ENCODE measurements at regions not wholly inside any gene's neighbourhood (a gene's known extent, or its start where the extent isn't known, plus 50 kb on each side); places are given as distances from the start of the nearest gene placed in this dataset.

GRCh38 chr2:12795851-12796250 lies 79.1 kb downstream of the TRIB2 start:
- no peak for DNase-seq (ENCODE audit: low spot score, unreplicated experiment)
- Mint-ChIP-seq H3K27ac (no peak overlapping the region), H3K9me3 (ENCODE audit: low read depth) (peaks cover 8% of the 10 kb centered on the region), H3K36me3 (ENCODE audit: insufficient read depth) (no peaks in the 10 kb centered on the region), H3K4me1 (ENCODE audit: low read depth) (no peaks in the 10 kb centered on the region), H3K4me3 (ENCODE audit: low read depth) (no peak overlapping the region), H3K27me3 (no peaks in the 10 kb centered on the region)
- TF ChIP-seq CTCF (IDR thresholded peaks at IDR 0.05; ENCODE audit: unreplicated experiment) = no peak

GRCh38 chr2:12796657-12797056 lies 79.9 kb downstream of the TRIB2 start:
- H3K9me3 Mint-ChIP-seq (ENCODE audit: low read depth) = peaks cover 13% of the 10 kb centered on the region
- no peak overlapping the region for H3K4me3 Mint-ChIP-seq (ENCODE audit: low read depth)
- no peak for DNase-seq (ENCODE audit: low spot score, unreplicated experiment)
- no peak for TF ChIP-seq CTCF (IDR thresholded peaks at IDR 0.05; ENCODE audit: unreplicated experiment)
- H3K36me3 Mint-ChIP-seq (ENCODE audit: insufficient read depth) = no peaks in the 10 kb centered on the region
- no peaks in the 10 kb centered on the region for H3K4me1 Mint-ChIP-seq (ENCODE audit: low read depth)
- H3K27me3 Mint-ChIP-seq = no peaks in the 10 kb centered on the region
- H3K27ac Mint-ChIP-seq = no peak overlapping the region

- Mint-ChIP-seq H3K4me3 (ENCODE audit: low read depth) (no peak overlapping the region), H3K27me3 (no peaks in the 10 kb centered on the region), H3K9me3 (ENCODE audit: low read depth) (peaks cover 19% of the 10 kb centered on the region), H3K27ac (no peak overlapping the region), H3K4me1 (ENCODE audit: low read depth) (no peaks in the 10 kb centered on the region), H3K36me3 (ENCODE audit: insufficient read depth) (no peaks in the 10 kb centered on the region)
- no peak for DNase-seq (ENCODE audit: low spot score, unreplicated experiment)
- no peak for TF ChIP-seq CTCF (IDR thresholded peaks at IDR 0.05; ENCODE audit: unreplicated experiment)
Observed at GRCh38 chr2:12797815-12798214, 81.1 kb downstream of the TRIB2 start.

GRCh38 chr2:12803607-12804006 lies 86.9 kb downstream of the TRIB2 start:
- H3K4me3 Mint-ChIP-seq (ENCODE audit: low read depth) = no peak overlapping the region
- TF ChIP-seq CTCF (IDR thresholded peaks at IDR 0.05; ENCODE audit: unreplicated experiment) = no peak
- H3K27me3 Mint-ChIP-seq = no peaks in the 10 kb centered on the region

GRCh38 chr2:12804091-12804856 lies 87.5 kb downstream of the TRIB2 start:
- peaks cover 19% of the 10 kb centered on the region for H3K9me3 Mint-ChIP-seq (ENCODE audit: low read depth)

More at GRCh38 chr2:12803607-12804006, 86.9 kb downstream of the TRIB2 start:
- no peak overlapping the region for H3K27ac Mint-ChIP-seq
- H3K4me1 Mint-ChIP-seq (ENCODE audit: low read depth) = no peaks in the 10 kb centered on the region
- H3K36me3 Mint-ChIP-seq (ENCODE audit: insufficient read depth) = no peaks in the 10 kb centered on the region
- peaks cover 19% of the 10 kb centered on the region for H3K9me3 Mint-ChIP-seq (ENCODE audit: low read depth)
- DNase-seq (ENCODE audit: low spot score, unreplicated experiment) = no peak

More at GRCh38 chr2:12804091-12804856, 87.5 kb downstream of the TRIB2 start:
- no peak for DNase-seq (ENCODE audit: low spot score, unreplicated experiment)
- TF ChIP-seq CTCF (IDR thresholded peaks at IDR 0.05; ENCODE audit: unreplicated experiment) = no peak
- Mint-ChIP-seq H3K27ac (no peak overlapping the region), H3K4me1 (ENCODE audit: low read depth) (no peaks in the 10 kb centered on the region), H3K36me3 (ENCODE audit: insufficient read depth) (no peaks in the 10 kb centered on the region), H3K4me3 (ENCODE audit: low read depth) (no peak overlapping the region), H3K27me3 (no peaks in the 10 kb centered on the region)
